ENCODE measurements at regions not wholly inside any gene's neighbourhood (a gene's known extent, or its start where the extent isn't known, plus 50 kb on each side); places are given as distances from the start of the nearest gene placed in this dataset.

DNA sequence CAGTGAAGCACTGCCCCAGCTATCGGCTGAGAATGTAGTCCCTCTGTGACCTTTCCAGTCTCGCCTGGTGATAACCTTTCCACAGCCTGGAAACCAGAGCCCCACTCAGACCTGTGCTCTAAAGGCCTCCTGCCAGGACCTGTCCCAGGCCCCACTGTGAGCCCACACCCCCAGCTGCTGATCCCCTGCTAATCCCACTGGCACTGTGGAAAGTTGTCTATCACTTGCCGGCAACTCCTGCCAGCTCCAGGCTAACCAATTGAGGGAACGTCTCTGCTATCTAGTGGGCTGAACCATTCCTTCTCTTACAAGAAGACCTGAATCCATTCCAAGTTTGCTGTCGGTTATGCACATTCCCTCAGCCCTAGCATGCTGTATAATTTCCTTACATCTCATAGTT is 328.2 kb downstream of the FAM181B start:
- TF ChIP-seq, protein P1, sequence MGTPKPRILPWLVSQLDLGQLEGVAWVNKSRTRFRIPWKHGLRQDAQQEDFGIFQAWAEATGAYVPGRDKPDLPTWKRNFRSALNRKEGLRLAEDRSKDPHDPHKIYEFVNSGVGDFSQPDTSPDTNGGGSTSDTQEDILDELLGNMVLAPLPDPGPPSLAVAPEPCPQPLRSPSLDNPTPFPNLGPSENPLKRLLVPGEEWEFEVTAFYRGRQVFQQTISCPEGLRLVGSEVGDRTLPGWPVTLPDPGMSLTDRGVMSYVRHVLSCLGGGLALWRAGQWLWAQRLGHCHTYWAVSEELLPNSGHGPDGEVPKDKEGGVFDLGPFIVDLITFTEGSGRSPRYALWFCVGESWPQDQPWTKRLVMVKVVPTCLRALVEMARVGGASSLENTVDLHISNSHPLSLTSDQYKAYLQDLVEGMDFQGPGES (IDR thresholded peaks at IDR 0.05) = no peak
- TF ChIP-seq EP300 (IDR thresholded peaks at IDR 0.05; ENCODE audit: borderline replicate concordance in 1 of 2, control insufficient read depth in 1 of 2, low read depth in 2 of 2, low read length in 2 of 2) (no peak), POLR2AphosphoS5 (IDR thresholded peaks at IDR 0.05; ENCODE audit: low read length) (no peak), YY1 (IDR thresholded peaks at IDR 0.05; ENCODE audit: low read depth, low read length) (no peak), POLR2A (IDR thresholded peaks at IDR 0.05; ENCODE audit: low read depth, low read length) (no peak), MYC (IDR thresholded peaks at IDR 0.05; ENCODE audit: insufficient read depth, insufficient read length, insufficient replicate concordance, low read length, severe bottlenecking) (no peak), RAD21 (IDR thresholded peaks at IDR 0.05; ENCODE audit: insufficient read depth, low read depth, low read length) (no peak), POLR2AphosphoS2 (IDR thresholded peaks at IDR 0.05; ENCODE audit: low read depth, low read length) (no peak)
- TF ChIP-seq, protein P2, sequence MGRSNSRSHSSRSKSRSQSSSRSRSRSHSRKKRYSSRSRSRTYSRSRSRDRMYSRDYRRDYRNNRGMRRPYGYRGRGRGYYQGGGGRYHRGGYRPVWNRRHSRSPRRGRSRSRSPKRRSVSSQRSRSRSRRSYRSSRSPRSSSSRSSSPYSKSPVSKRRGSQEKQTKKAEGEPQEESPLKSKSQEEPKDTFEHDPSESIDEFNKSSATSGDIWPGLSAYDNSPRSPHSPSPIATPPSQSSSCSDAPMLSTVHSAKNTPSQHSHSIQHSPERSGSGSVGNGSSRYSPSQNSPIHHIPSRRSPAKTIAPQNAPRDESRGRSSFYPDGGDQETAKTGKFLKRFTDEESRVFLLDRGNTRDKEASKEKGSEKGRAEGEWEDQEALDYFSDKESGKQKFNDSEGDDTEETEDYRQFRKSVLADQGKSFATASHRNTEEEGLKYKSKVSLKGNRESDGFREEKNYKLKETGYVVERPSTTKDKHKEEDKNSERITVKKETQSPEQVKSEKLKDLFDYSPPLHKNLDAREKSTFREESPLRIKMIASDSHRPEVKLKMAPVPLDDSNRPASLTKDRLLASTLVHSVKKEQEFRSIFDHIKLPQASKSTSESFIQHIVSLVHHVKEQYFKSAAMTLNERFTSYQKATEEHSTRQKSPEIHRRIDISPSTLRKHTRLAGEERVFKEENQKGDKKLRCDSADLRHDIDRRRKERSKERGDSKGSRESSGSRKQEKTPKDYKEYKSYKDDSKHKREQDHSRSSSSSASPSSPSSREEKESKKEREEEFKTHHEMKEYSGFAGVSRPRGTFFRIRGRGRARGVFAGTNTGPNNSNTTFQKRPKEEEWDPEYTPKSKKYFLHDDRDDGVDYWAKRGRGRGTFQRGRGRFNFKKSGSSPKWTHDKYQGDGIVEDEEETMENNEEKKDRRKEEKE (IDR thresholded peaks at IDR 0.05) = no peak
- TF ChIP-seq, protein P3, sequence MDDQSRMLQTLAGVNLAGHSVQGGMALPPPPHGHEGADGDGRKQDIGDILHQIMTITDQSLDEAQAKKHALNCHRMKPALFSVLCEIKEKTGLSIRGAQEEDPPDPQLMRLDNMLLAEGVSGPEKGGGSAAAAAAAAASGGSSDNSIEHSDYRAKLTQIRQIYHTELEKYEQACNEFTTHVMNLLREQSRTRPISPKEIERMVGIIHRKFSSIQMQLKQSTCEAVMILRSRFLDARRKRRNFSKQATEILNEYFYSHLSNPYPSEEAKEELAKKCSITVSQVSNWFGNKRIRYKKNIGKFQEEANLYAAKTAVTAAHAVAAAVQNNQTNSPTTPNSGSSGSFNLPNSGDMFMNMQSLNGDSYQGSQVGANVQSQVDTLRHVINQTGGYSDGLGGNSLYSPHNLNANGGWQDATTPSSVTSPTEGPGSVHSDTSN (IDR thresholded peaks at IDR 0.05; ENCODE audit: insufficient replicate concordance, low read depth, low read length) = no peak
